HUES64 (cell line): ENCODE measurements at regions not wholly inside any gene's neighbourhood (a gene's known extent, or its start where the extent isn't known, plus 50 kb on each side); places are given as distances from the start of the nearest gene placed in this dataset.

Experiments used
- H3K27ac ChIP-seq: 2 replicates; pipeline ENCODE4 v1.7.0; 2013; ENCODE audit warnings: low read depth, low read length, inconsistent platforms
- H3K27me3 ChIP-seq: 2 replicates; pipeline ENCODE4 v1.6.1; 2013; ENCODE audit warnings: mild to moderate bottlenecking, low read length; ENCODE audit not compliant: insufficient read depth
- H3K36me3 ChIP-seq: 2 replicates; pipeline ENCODE4 v1.6.1; 2013; ENCODE audit warnings: mild to moderate bottlenecking, low read length; ENCODE audit not compliant: insufficient read depth
- H3K4me1 ChIP-seq: 2 replicates; pipeline ENCODE4 v1.6.1; 2013; ENCODE audit warnings: mild to moderate bottlenecking, low read length, moderate library complexity; ENCODE audit not compliant: insufficient read depth
- H3K4me3 ChIP-seq: 2 replicates; pipeline ENCODE4 v1.5.1; 2013; ENCODE audit warnings: mild to moderate bottlenecking, low read length, moderate library complexity
- H3K9ac ChIP-seq: 2 replicates; pipeline ENCODE4 v1.6.1; 2013; ENCODE audit warnings: mild to moderate bottlenecking, low read depth, low read length
- H3K9me3 ChIP-seq: 2 replicates; pipeline ENCODE4 v1.6.1; 2013; ENCODE audit warnings: low read depth, low read length; ENCODE audit not compliant: insufficient read depth
- WGBS: fragments of 150-250, 120-280 bp; methylation state at CpG from one replicate; pipeline ENCODE4 v1.1.7; 2013; ENCODE audit warnings: missing lambda C conversion rate; 5-methylcytosine and 5-hydroxymethylcytosine counted together

GRCh38 chr3:144289057-144289456 is 317.4 kb downstream of the DIPK2A start:
- H3K27me3 ChIP-seq: no peaks in the 10 kb centered on the region
- H3K4me1 ChIP-seq: no peaks in the 10 kb centered on the region
- no peak overlapping the region for H3K9ac ChIP-seq
- WGBS: 90% methylated on average over 3 of the region's 3 CpGs
- no peaks in the 10 kb centered on the region for H3K36me3 ChIP-seq
- H3K9me3 ChIP-seq: peaks cover 3% of the 10 kb centered on the region; the same call in 1 of the 2 replicates
- no peak overlapping the region for H3K27ac ChIP-seq
- H3K4me3 ChIP-seq: no peak overlapping the region

GRCh38 chr3:144294659-144295538 is 323.3 kb downstream of the DIPK2A start:
- Histone ChIP-seq H3K9ac (no peak overlapping the region), H3K9me3 (peaks cover 3% of the 10 kb centered on the region; the same call in 1 of the 2 replicates), H3K4me3 (no peak overlapping the region), H3K4me1 (no peaks in the 10 kb centered on the region; the same call in 1 of the 2 replicates), H3K36me3 (no peaks in the 10 kb centered on the region), H3K27ac (no peak overlapping the region), H3K27me3 (no peaks in the 10 kb centered on the region)
- WGBS: 83% methylated on average over 1 of the region's 2 CpGs

GRCh38 chr3:144295613-144296012 is 324.0 kb downstream of the DIPK2A start:
- Histone ChIP-seq H3K9me3 (peaks cover 3% of the 10 kb centered on the region; the same call in 1 of the 2 replicates), H3K27ac (no peak overlapping the region), H3K4me3 (no peak overlapping the region), H3K4me1 (no peaks in the 10 kb centered on the region; the same call in 1 of the 2 replicates), H3K36me3 (no peaks in the 10 kb centered on the region), H3K9ac (no peak overlapping the region), H3K27me3 (no peaks in the 10 kb centered on the region)
- WGBS: 96% methylated on average over 3 of the region's 3 CpGs

- no peaks in the 10 kb centered on the region for H3K27me3 ChIP-seq
- no peak overlapping the region for H3K9ac ChIP-seq
- no peak overlapping the region for H3K4me3 ChIP-seq
- H3K4me1 ChIP-seq: peaks cover 3% of the 10 kb centered on the region; the same call in 1 of the 2 replicates
- no peak overlapping the region for H3K27ac ChIP-seq
- peaks cover 1% of the 10 kb centered on the region; the same call in 1 of the 2 replicates for H3K9me3 ChIP-seq
- H3K36me3 ChIP-seq: no peaks in the 10 kb centered on the region
These were observed 325.2 kb downstream of the DIPK2A start for GRCh38 chr3:144296808-144297207.

GRCh38 chr3:144301863-144302262 is 330.2 kb downstream of the DIPK2A start:
- 90% methylated on average over 1 of the region's 1 CpG for WGBS
- Histone ChIP-seq H3K9me3 (peaks cover 3% of the 10 kb centered on the region; the same call in 1 of the 2 replicates), H3K27ac (no peak overlapping the region)

GRCh38 chr3:144307951-144308350 is 336.3 kb downstream of the DIPK2A start:
- Histone ChIP-seq H3K27me3 (no peaks in the 10 kb centered on the region), H3K36me3 (no peaks in the 10 kb centered on the region), H3K9ac (no peak overlapping the region), H3K4me3 (no peak overlapping the region), H3K27ac (no peak overlapping the region), H3K4me1 (no peaks in the 10 kb centered on the region), H3K9me3 (peaks cover 3% of the 10 kb centered on the region; the same call in 1 of the 2 replicates)
- WGBS: 92% methylated on average over 3 of the region's 3 CpGs

More at GRCh38 chr3:144301863-144302262, 330.2 kb downstream of the DIPK2A start:
- no peak overlapping the region for H3K9ac ChIP-seq
- H3K4me1 ChIP-seq: 0 out of 2 replicates have a peak, but pooled peaks cover 3% of the 10 kb centered on the region
- no peaks in the 10 kb centered on the region for H3K27me3 ChIP-seq
- H3K4me3 ChIP-seq: no peak overlapping the region
- no peaks in the 10 kb centered on the region for H3K36me3 ChIP-seq

GRCh38 chr3:144308396-144308795 is 336.8 kb downstream of the DIPK2A start:
- Histone ChIP-seq H3K9me3 (peaks cover 3% of the 10 kb centered on the region; the same call in 1 of the 2 replicates), H3K9ac (no peak overlapping the region), H3K36me3 (no peaks in the 10 kb centered on the region), H3K4me3 (no peak overlapping the region), H3K27ac (no peak overlapping the region), H3K27me3 (no peaks in the 10 kb centered on the region), H3K4me1 (no peaks in the 10 kb centered on the region)
- WGBS: 87% methylated on average over 2 of the region's 3 CpGs

GRCh38 chr3:144312702-144313101 is 341.1 kb downstream of the DIPK2A start:
- no peak overlapping the region for H3K9ac ChIP-seq
- no peaks in the 10 kb centered on the region for H3K36me3 ChIP-seq
- no peak overlapping the region for H3K27ac ChIP-seq
- H3K4me3 ChIP-seq: no peak overlapping the region
- no peaks in the 10 kb centered on the region for H3K27me3 ChIP-seq
- 67% methylated on average over 3 of the region's 3 CpGs for WGBS
- H3K9me3 ChIP-seq: no peaks in the 10 kb centered on the region
- H3K4me1 ChIP-seq: no peaks in the 10 kb centered on the region

GRCh38 chr3:144314946-144315345 is 343.3 kb downstream of the DIPK2A start:
- H3K4me3 ChIP-seq: no peak overlapping the region
- H3K27me3 ChIP-seq: no peaks in the 10 kb centered on the region
- no peaks in the 10 kb centered on the region for H3K9me3 ChIP-seq
- H3K4me1 ChIP-seq: no peaks in the 10 kb centered on the region
- H3K9ac ChIP-seq: no peak overlapping the region
- no peaks in the 10 kb centered on the region for H3K36me3 ChIP-seq
- WGBS: 95% methylated on average over 3 of the region's 3 CpGs
- H3K27ac ChIP-seq: no peak overlapping the region

- H3K9me3 ChIP-seq: no peaks in the 10 kb centered on the region
- no CpG with 5 or more reads among the region's 2 CpGs for WGBS
- H3K4me3 ChIP-seq: no peak overlapping the region
- no peaks in the 10 kb centered on the region for H3K27me3 ChIP-seq
- H3K9ac ChIP-seq: no peak overlapping the region
- no peaks in the 10 kb centered on the region for H3K4me1 ChIP-seq
- H3K27ac ChIP-seq: no peak overlapping the region
- H3K36me3 ChIP-seq: no peaks in the 10 kb centered on the region
These were observed 346.3 kb downstream of the DIPK2A start for GRCh38 chr3:144317961-144318360.

- no peaks in the 10 kb centered on the region for H3K4me1 ChIP-seq
- no peaks in the 10 kb centered on the region for H3K36me3 ChIP-seq
- no peak overlapping the region for H3K9ac ChIP-seq
- H3K27ac ChIP-seq: no peak overlapping the region
- no peaks in the 10 kb centered on the region for H3K9me3 ChIP-seq
- no peaks in the 10 kb centered on the region for H3K27me3 ChIP-seq
- no peak overlapping the region for H3K4me3 ChIP-seq
- 89% methylated on average over 2 of the region's 2 CpGs for WGBS
These were observed 352.5 kb downstream of the DIPK2A start for GRCh38 chr3:144324076-144324475.
